Neural progenitor cell (in vitro differentiated cells): ENCODE measurements at regions not wholly inside any gene's neighbourhood (a gene's known extent, or its start where the extent isn't known, plus 50 kb on each side); places are given as distances from the start of the nearest gene placed in this dataset.

Experiments
- DNase-seq: peaks from one replicate; pipeline ENCODE4 v3.0.0-alpha.2; 2016; ENCODE audit warnings: low spot score
- H2AFZ ChIP-seq: fragments of 200-600 bp; sonication (generic); replicated peaks from 2 replicates; pipeline ENCODE4 v1.6.1; 2016; ENCODE audit warnings: antibody characterized with exemption
- H3F3A ChIP-seq: fragments of 200-600 bp; sonication (generic); 2 replicates; pipeline ENCODE4 v1.6.1; 2016; ENCODE audit warnings: antibody characterized with exemption, low read depth
- H3K27ac ChIP-seq: fragments of 200-600 bp; sonication (generic); 2 replicates; pipeline ENCODE4 v1.5.1; 2016; ENCODE audit warnings: mild to moderate bottlenecking
- H3K27me3 ChIP-seq: fragments of 200-600 bp; sonication (generic); 2 replicates; pipeline ENCODE4 v1.6.1; 2016; ENCODE audit warnings: mild to moderate bottlenecking, moderate library complexity
- H3K36me3 ChIP-seq: fragments of 200-600 bp; sonication (generic); 2 replicates; pipeline ENCODE4 v1.5.1; 2016
- H3K4me1 ChIP-seq: fragments of 200-600 bp; sonication (generic); 2 replicates; pipeline ENCODE4 v1.6.1; 2016; ENCODE audit warnings: mixed run types
- H3K4me2 ChIP-seq: fragments of 200-600 bp; sonication (generic); 2 replicates; pipeline ENCODE4 v1.6.1; 2016
- H3K4me3 ChIP-seq: fragments of 200-600 bp; sonication (generic); 2 replicates; pipeline ENCODE4 v1.5.1; 2016
- H3K79me2 ChIP-seq: fragments of 200-600 bp; sonication (generic); 2 replicates; pipeline ENCODE4 v1.6.1; 2016; ENCODE audit warnings: low read depth
- H3K9ac ChIP-seq: fragments of 200-600 bp; sonication (generic); 2 replicates; pipeline ENCODE4 v1.6.1; 2016
- H3K9me3 ChIP-seq: fragments of 200-600 bp; sonication (generic); 2 replicates; pipeline ENCODE4 v1.5.1; 2016; ENCODE audit warnings: low read depth
- H4K20me1 ChIP-seq: fragments of 200-600 bp; sonication (generic); 2 replicates; pipeline ENCODE4 v1.6.1; 2016; ENCODE audit warnings: low read depth
- H3K27ac Mint-ChIP-seq: 3 replicates; pipeline ENCODE4 v1.8.0; 2021; ENCODE audit warnings: mixed read lengths
- H3K27me3 Mint-ChIP-seq: 2 replicates; pipeline ENCODE4 v1.8.0; 2022; ENCODE audit warnings: low read depth, mild to moderate bottlenecking, inconsistent platforms, moderate library complexity, mixed read lengths; ENCODE audit not compliant: insufficient read depth
- H3K36me3 Mint-ChIP-seq: 3 replicates; pipeline ENCODE4 v1.8.0; 2021; ENCODE audit warnings: mixed read lengths
- H3K4me1 Mint-ChIP-seq: 3 replicates; pipeline ENCODE4 v1.8.0; 2021; ENCODE audit warnings: mixed read lengths
- H3K4me3 Mint-ChIP-seq: 3 replicates; pipeline ENCODE4 v1.8.0; 2021; ENCODE audit warnings: mild to moderate bottlenecking, moderate library complexity, mixed read lengths
- H3K9me3 Mint-ChIP-seq: 3 replicates; pipeline ENCODE4 v1.8.0; 2020; ENCODE audit warnings: mixed read lengths
- EZH2 ChIP-seq: fragments of 200-600 bp; sonication (generic); IDR thresholded peaks from 2 replicates; pipeline ENCODE4 v1.6.1; 2017; ENCODE audit warnings: antibody characterized with exemption, mild to moderate bottlenecking, moderate library complexity
- EZH2phosphoT487 ChIP-seq: fragments of 200-600 bp; sonication (generic); IDR thresholded peaks from 2 replicates; pipeline ENCODE4 v1.6.1; 2017; ENCODE audit warnings: antibody characterized with exemption
- TF ChIP-seq, protein P1 (sequence below): fragments of 200-600 bp; sonication (generic); IDR thresholded peaks from 2 replicates; pipeline ENCODE4 v1.5.1; 2017; ENCODE audit warnings: antibody characterized with exemption, mild to moderate bottlenecking

- Histone ChIP-seq H3F3A (peaks cover 21% of the 10 kb centered on the region), H3K4me2 (peak overlapping the region; percentile 25), H3K9ac (no peak overlapping the region), H3K27me3 (peaks cover 30% of the 10 kb centered on the region), H3K36me3 (no peaks in the 10 kb centered on the region), H3K27ac (no peak overlapping the region), H4K20me1 (peaks cover 8% of the 10 kb centered on the region), H3K4me3 (no peak overlapping the region), H2AFZ (peak overlapping the region; percentile 81), H3K79me2 (no peaks in the 10 kb centered on the region), H3K9me3 (no peaks in the 10 kb centered on the region), H3K4me1 (peaks cover 10% of the 10 kb centered on the region)
- Mint-ChIP-seq H3K4me1 (peaks cover 15% of the 10 kb centered on the region), H3K27me3 (peaks cover 23% of the 10 kb centered on the region), H3K9me3 (peaks cover 2% of the 10 kb centered on the region), H3K27ac (no peak overlapping the region), H3K36me3 (no peaks in the 10 kb centered on the region), H3K4me3 (no peak overlapping the region)
- TF ChIP-seq, protein P1, sequence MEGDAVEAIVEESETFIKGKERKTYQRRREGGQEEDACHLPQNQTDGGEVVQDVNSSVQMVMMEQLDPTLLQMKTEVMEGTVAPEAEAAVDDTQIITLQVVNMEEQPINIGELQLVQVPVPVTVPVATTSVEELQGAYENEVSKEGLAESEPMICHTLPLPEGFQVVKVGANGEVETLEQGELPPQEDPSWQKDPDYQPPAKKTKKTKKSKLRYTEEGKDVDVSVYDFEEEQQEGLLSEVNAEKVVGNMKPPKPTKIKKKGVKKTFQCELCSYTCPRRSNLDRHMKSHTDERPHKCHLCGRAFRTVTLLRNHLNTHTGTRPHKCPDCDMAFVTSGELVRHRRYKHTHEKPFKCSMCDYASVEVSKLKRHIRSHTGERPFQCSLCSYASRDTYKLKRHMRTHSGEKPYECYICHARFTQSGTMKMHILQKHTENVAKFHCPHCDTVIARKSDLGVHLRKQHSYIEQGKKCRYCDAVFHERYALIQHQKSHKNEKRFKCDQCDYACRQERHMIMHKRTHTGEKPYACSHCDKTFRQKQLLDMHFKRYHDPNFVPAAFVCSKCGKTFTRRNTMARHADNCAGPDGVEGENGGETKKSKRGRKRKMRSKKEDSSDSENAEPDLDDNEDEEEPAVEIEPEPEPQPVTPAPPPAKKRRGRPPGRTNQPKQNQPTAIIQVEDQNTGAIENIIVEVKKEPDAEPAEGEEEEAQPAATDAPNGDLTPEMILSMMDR = peak; percentile 94
- TF ChIP-seq EZH2 = no peak
- DNase-seq = peak; percentile 83
These were observed 213.9 kb downstream of the TFCP2L1 start for GRCh38 chr2:121071034-121071504.

DNA sequence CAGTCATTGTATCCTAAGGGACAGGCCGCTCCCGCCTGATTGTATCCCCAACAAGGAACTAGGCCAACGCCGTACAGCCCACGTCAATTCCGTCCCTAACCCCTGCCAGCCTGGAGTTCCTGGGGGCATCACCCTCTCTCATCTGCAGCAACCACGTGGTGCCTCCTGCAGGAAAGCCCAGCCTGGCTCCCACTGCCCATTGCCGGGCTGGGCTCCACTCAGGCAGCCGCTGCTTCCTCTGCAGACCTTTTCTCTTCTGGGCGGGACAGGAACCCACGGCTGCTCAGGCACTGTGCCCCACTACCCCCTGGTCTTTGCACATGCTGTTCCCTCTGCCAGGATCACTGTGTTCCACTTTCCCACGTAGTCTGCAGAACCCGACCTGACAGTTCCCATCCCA, 212.2 kb downstream of the TFCP2L1 start:
- no peak for DNase-seq
- H3K36me3 Mint-ChIP-seq = no peaks in the 10 kb centered on the region
- H3K4me1 Mint-ChIP-seq = peaks cover 24% of the 10 kb centered on the region
- H3K4me1 ChIP-seq = peaks cover 13% of the 10 kb centered on the region
- peaks cover 15% of the 10 kb centered on the region for H4K20me1 ChIP-seq
- H3K9ac ChIP-seq = no peak overlapping the region
- H3K9me3 ChIP-seq = no peaks in the 10 kb centered on the region
- no peak overlapping the region for H3K4me3 Mint-ChIP-seq
- H3K27me3 Mint-ChIP-seq = peaks cover 23% of the 10 kb centered on the region
- H3K9me3 Mint-ChIP-seq = no peaks in the 10 kb centered on the region
- H3K4me3 ChIP-seq = no peak overlapping the region
- TF ChIP-seq EZH2phosphoT487 (no peak), EZH2 (no peak)
- TF ChIP-seq, protein P1 = no peak
- H3K27me3 ChIP-seq = peaks cover 47% of the 10 kb centered on the region
- H3K27ac ChIP-seq = no peak overlapping the region
- peaks cover 28% of the 10 kb centered on the region for H3F3A ChIP-seq
- no peak overlapping the region for H3K27ac Mint-ChIP-seq
- H3K79me2 ChIP-seq = no peaks in the 10 kb centered on the region
- H3K4me2 ChIP-seq = no peak overlapping the region
- H2AFZ ChIP-seq = no peak overlapping the region
- H3K36me3 ChIP-seq = no peaks in the 10 kb centered on the region

DNA sequence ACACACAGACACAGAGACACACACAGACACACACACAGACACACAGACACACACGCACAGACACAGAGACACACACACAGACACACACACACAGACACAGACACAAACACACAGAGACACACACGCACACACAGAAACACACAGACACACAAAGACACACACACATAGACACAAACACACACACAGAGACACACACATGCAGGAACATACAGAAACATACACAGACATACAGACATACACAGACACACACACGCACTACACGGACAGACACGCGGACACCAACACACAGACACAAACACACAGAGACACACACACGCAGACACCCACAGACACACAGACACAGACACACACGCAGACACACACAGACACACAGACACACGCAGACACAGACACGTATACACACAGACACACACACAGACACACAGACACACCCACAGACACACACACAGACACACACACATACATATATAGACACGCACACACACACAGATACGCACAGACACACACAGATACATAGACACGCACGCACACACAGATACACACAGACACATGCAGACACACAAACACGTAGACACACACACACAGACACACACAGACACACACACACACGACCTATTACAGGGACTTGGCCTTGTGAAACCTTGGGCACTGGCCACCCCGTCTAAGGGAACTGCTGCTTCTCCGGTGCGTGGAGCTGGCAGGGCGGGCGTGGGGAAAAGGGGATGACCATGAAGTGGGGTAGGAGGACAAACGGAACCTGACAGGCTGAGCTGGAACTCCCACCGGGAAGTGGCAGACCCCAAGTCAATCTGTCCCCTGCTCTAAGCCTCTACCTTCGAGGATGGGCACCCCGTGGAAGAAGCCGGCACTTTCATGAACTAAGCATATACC, 211.4 kb downstream of the TFCP2L1 start:
- Histone ChIP-seq H4K20me1 (peaks cover 15% of the 10 kb centered on the region), H3K4me3 (no peak overlapping the region), H3F3A (peaks cover 28% of the 10 kb centered on the region), H3K4me1 (peaks cover 13% of the 10 kb centered on the region), H3K9me3 (no peaks in the 10 kb centered on the region), H2AFZ (no peak overlapping the region), H3K27me3 (peaks cover 53% of the 10 kb centered on the region), H3K9ac (no peak overlapping the region), H3K36me3 (no peaks in the 10 kb centered on the region), H3K27ac (no peak overlapping the region), H3K4me2 (peak overlapping the region; percentile 79), H3K79me2 (no peaks in the 10 kb centered on the region)
- H3K27me3 Mint-ChIP-seq = peaks cover 19% of the 10 kb centered on the region
- no peaks in the 10 kb centered on the region for H3K9me3 Mint-ChIP-seq
- no peak for DNase-seq
- H3K27ac Mint-ChIP-seq = no peak overlapping the region
- TF ChIP-seq EZH2 (no peak), EZH2phosphoT487 (no peak)
- TF ChIP-seq, protein P1 = no peak
- peaks cover 31% of the 10 kb centered on the region for H3K4me1 Mint-ChIP-seq
- no peaks in the 10 kb centered on the region for H3K36me3 Mint-ChIP-seq
- H3K4me3 Mint-ChIP-seq = no peak overlapping the region
